H1 (cell line): ENCODE measurements at regions not wholly inside any gene's neighbourhood (a gene's known extent, or its start where the extent isn't known, plus 50 kb on each side); places are given as distances from the start of the nearest gene placed in this dataset.

Experiments
- ATF3 ChIP-seq: IDR thresholded peaks from 2 replicates; pipeline ENCODE4 v1.6.1; 2011; ENCODE audit warnings: low read depth, mild to moderate bottlenecking, low read length; ENCODE audit not compliant: insufficient read depth
- BACH1 ChIP-seq: IDR thresholded peaks from 2 replicates; pipeline ENCODE4 v1.6.1; 2012; ENCODE audit warnings: low read length, improper control_type of control experiment
- CBX5 ChIP-seq: fragments of 300-800, 300-1000 bp; sonication (generic); IDR thresholded peaks from 2 replicates; pipeline ENCODE4 v1.7.1; 2016; ENCODE audit warnings: antibody characterized with exemption, low read length, low read depth
- CHD1 ChIP-seq: IDR thresholded peaks from 2 replicates; pipeline ENCODE4 v1.6.1; 2012; ENCODE audit warnings: low read depth, low read length, improper control_type of control experiment
- CHD7 ChIP-seq: fragments of 300-600 bp; sonication (generic); IDR thresholded peaks from 2 replicates; pipeline ENCODE4 v1.7.1; 2012; ENCODE audit warnings: low read length, moderate library complexity, mild to moderate bottlenecking, inconsistent platforms; ENCODE audit not compliant: insufficient replicate concordance
- FOSL1 ChIP-seq: IDR thresholded peaks from 2 replicates; pipeline ENCODE4 v1.6.1; 2011; ENCODE audit warnings: mild to moderate bottlenecking, low read depth, low read length, moderate library complexity; ENCODE audit not compliant: insufficient read depth
- NANOG ChIP-seq: IDR thresholded peaks from 2 replicates; pipeline ENCODE4 v1.6.1; 2011; ENCODE audit warnings: low read length, low read depth, mild to moderate bottlenecking, inconsistent platforms; ENCODE audit not compliant: insufficient read depth, poor library complexity, severe bottlenecking
- RBBP5 ChIP-seq: IDR thresholded peaks from 2 replicates; pipeline ENCODE4 v1.7.1; 2012; ENCODE audit warnings: low read depth, mild to moderate bottlenecking, inconsistent platforms, low read length, moderate library complexity, borderline replicate concordance
- SIN3A ChIP-seq, 2 experiments: IDR thresholded peaks in 1 of 2; conservative IDR thresholded peaks in 1 of 2; 2 replicates each; pipeline ENCODE4 v1.6.1; 2011 to 2012; ENCODE audit warnings: low read length in 2 of 2, improper control_type of control experiment in 1 of 2, low read depth in 1 of 2, mild to moderate bottlenecking in 1 of 2
- SP4 ChIP-seq: IDR thresholded peaks from 2 replicates; pipeline ENCODE4 v1.6.1; 2012; ENCODE audit warnings: low read length, inconsistent platforms
- TAF1 ChIP-seq: IDR thresholded peaks from 2 replicates; pipeline ENCODE4 v1.6.1; 2011; ENCODE audit warnings: mild to moderate bottlenecking, low read depth, low read length

GRCh38 chr17:22517716-22518115 is 825.4 kb downstream of the KCNJ18 start (continued):
- TF ChIP-seq CHD7 = no peak
- no peak for TF ChIP-seq SP4
- TF ChIP-seq FOSL1 = no peak
- TF ChIP-seq BACH1 = no peak
- no peak for TF ChIP-seq CBX5
- TF ChIP-seq NANOG = no peak
- TF ChIP-seq CHD1 = no peak
- no peak for TF ChIP-seq SIN3A (conservative IDR thresholded peaks at IDR 0.05 in 1 of 2, IDR thresholded peaks at IDR 0.05 in 1 of 2; ENCODE audit: low read depth in 1 of 2, low read length in 2 of 2)
- no peak for TF ChIP-seq ATF3
- TF ChIP-seq TAF1 = no peak
- no peak for TF ChIP-seq RBBP5
